Posterior cingulate gyrus (tissue), 11 donors: ENCODE measurements at regions not wholly inside any gene's neighbourhood (a gene's known extent, or its start where the extent isn't known, plus 50 kb on each side); places are given as distances from the start of the nearest gene placed in this dataset.

Source experiments
- DNase-seq, 10 donors: peaks; one replicate each; pipeline versions ENCODE4 v3.0.0 to v3.0.0-alpha.2; 2020 to 2021; ENCODE audit warnings: mixed read lengths in 3 of 10
- intact Hi-C: fragments of 100-400 bp; cut with DNase I; formaldehyde crosslinking; loops from one replicate; pipeline ENCODE4 v1.15.1; 2023

GRCh38 chr5:96083361-96083881 lies 121.8 kb upstream of the ELL2 start:
- intact Hi-C loops = no loop called here
- no peak for DNase-seq

GRCh38 chr5:96081276-96081858 lies 119.7 kb upstream of the ELL2 start:
- DNase-seq = no peak
- intact Hi-C loops = no loop called here

GRCh38 chr5:96080557-96080956 lies 118.9 kb upstream of the ELL2 start:
- no peak for DNase-seq
- intact Hi-C loops = no loop called here

GRCh38 chr5:96079962-96080361 lies 118.3 kb upstream of the ELL2 start:
- no peak for DNase-seq
- intact Hi-C loops = no loop called here

DNA sequence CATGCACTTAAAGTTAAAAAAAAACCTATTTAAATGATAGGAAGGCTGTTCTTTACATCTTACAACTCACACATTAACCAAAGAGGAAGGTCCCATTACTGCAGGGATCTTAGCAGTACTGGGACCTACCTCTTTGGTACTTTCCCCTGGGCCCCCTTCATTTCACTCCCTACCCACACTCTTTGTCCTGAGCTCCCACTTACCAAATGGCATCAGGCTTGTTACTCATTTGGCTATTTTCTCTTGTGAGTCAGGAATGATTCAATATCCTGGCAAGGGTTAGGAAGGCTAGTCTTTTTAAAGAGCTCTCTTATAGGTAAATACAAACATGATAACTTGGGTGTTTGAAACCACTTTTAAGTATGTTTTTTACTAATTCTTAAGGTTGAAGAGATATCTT lies 117.4 kb upstream of the ELL2 start:
- intact Hi-C loops = no loop called here
- no peak for DNase-seq

DNA sequence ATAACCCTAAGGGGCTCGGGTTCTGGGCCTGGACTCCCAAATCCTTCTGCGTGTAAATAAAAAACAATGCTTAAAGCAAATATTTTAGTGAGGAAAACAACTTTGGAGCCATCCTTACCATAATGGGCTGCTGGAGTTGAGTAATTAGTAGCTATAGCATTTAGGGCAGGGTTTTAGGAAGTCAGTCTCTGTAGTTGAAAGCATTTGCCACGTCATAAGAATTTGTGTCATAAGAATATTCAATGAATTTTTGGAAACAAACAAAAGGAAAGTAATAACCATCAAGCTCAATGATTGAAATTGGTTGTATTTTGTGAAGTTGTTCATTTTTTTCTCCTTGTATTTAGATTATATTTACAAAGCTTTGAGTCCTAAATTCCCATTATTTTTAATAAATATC lies 114.8 kb upstream of the ELL2 start:
- intact Hi-C loops = no loop called here
- no peak for DNase-seq

DNA sequence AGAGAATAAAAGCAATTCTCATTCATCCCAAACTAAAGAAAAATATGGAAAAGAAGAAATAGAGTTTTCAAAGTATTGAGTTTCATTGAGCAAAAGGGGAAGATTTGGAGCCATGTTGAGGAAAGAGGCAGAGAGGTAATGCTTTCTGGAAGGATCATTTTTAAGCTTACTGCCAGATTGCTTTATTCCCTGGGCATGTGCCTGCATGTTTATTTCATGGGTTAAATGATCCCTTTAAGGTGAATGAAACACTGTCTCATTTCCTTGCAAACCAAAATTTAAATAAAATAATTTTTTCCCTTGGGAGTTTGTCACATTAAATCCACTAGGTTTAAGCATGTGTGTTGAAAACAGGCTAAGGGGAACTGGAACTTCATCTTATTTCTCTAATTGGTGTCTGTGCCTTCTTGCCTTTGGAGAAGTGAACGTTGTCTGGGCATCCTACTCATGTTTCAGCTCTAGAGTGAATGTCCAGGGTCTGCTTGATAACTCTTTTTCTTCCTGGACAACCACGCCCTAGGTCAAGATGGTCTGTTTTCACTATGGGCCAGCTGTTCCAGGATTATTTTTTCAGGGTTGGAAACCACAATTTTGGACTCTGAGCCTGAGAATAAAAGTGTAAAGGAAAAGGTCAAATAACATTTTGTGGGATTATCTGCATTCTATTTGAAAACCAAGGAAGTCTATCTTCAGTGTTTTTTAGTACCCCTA lies 114.1 kb upstream of the ELL2 start:
- intact Hi-C loops = no loop called here
- no peak for DNase-seq

- no peak for DNase-seq
- intact Hi-C loops = no loop called here
Measured at GRCh38 chr5:96074870-96075269, 113.2 kb upstream of the ELL2 start.

DNA sequence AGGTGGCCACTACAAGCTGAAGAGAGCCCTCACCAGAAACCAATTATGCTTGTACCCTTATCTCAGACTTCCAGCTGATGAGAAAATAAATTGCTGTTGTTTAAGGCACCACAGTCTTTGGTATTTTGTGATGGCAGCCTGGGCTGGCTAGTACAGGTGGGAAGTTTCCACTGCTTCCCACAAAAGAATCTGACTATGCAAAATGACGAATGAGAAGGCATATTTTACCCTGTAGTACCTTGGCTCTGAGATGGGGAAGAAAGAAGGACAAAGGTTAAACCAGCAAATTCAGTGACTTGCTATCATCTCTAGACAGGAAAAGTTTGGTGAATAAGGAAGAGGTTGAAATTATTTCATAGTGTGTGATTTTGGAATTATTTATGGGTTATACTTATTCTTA lies 112.8 kb upstream of the ELL2 start:
- DNase-seq = no peak
- intact Hi-C loops = no loop called here

- no peak for DNase-seq
- intact Hi-C loops = no loop called here
Measured at GRCh38 chr5:96072791-96073165, 111.1 kb upstream of the ELL2 start.

GRCh38 chr5:96072138-96072790 lies 110.6 kb upstream of the ELL2 start:
- intact Hi-C loops = no loop called here
- no peak for DNase-seq

GRCh38 chr5:96070622-96071225 lies 109.1 kb upstream of the ELL2 start:
- no peak for DNase-seq
- intact Hi-C loops = no loop called here

GRCh38 chr5:96067894-96068614 lies 106.4 kb upstream of the ELL2 start:
- DNase-seq = no peak
- intact Hi-C loops = no loop called here

GRCh38 chr5:96067251-96067650 lies 105.6 kb upstream of the ELL2 start:
- no peak for DNase-seq
- intact Hi-C loops = no loop called here

DNA sequence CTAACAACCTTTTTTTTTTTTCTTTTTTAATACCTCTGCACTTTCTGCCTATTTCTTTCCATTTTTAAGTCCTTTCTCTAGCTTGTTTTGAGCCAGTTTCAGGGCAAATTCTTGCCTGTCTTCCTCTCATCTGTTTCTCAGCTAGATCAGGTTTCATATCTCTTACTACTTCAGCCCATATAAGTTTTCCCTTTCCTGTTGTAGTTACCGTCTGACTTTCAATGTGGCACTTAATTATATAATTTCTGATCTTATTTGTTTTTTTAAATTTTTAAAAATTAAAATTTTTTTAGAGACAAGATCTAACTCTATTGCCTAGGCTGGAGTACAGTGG lies 104.7 kb upstream of the ELL2 start:
- intact Hi-C loops = no loop called here
- DNase-seq = no peak

GRCh38 chr5:96065685-96066385 lies 104.2 kb upstream of the ELL2 start:
- no peak for DNase-seq
- intact Hi-C loops = no loop called here

GRCh38 chr5:96064877-96065276 lies 103.2 kb upstream of the ELL2 start:
- intact Hi-C loops = no loop called here
- DNase-seq = no peak

- DNase-seq = no peak
- intact Hi-C loops = no loop called here
Measured at GRCh38 chr5:96062836-96063235, 101.2 kb upstream of the ELL2 start.

- DNase-seq = no peak
- intact Hi-C loops = no loop called here
Measured at GRCh38 chr5:96058084-96058483, 96.4 kb upstream of the ELL2 start.

DNA sequence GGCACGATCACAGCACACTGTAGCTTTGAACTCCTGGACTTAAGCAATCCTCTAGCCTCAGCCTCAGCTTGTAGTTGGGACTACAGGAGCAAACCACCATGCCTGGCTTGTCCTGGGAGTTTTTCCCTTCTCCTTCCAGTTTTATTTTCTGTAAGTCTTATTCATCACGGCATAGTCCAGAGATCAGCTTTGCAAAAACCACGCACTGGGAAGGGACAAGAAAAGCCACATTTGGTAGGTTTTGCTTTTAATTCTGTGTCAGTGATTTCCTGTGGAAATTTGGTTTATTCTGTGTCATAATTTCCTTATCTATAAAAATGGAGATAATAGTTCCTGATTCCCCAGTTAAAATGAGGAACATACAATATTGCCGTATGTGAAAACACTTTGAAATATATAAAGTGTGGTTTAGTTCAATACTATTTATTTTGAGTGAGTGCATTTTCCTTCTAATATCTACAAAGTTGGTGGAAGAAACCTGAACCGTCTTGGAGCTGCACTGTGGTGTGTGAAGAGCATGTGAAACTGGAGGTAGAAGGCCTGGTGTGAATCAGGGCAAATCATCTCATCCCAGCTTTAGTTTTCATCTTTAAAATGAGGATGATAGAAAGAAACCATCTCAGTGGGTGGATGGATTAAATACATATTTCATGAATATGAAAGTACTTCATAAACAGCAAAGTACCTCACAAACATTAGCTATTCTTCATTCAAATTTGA lies 92.8 kb upstream of the ELL2 start:
- no peak for DNase-seq
- intact Hi-C loops = no loop called here
